Left lung (tissue), 4 donors: ENCODE measurements at regions not wholly inside any gene's neighbourhood (a gene's known extent, or its start where the extent isn't known, plus 50 kb on each side); places are given as distances from the start of the nearest gene placed in this dataset.

Experiments
- ATAC-seq: fragments of 200-7000 bp; cut with Tn5 transposase; one replicate; pipeline ENCODE4 v1.9.1; 2020; ENCODE audit warnings: moderate library complexity
- DNase-seq, 4 donors: peaks; one replicate each; pipeline ENCODE4 v3.0.0-alpha.2; 2013 to 2020
- H3K27ac ChIP-seq, 2 donors: fragments of 200-600 bp; sonication (generic) in 1 of 2; one replicate each; pipeline versions ENCODE4 v1.5.0 to v1.8.0; 2020 to 2021
- H3K27me3 ChIP-seq, 2 donors: fragments of 200-600 bp; sonication (generic) in 1 of 2; one replicate each; pipeline versions ENCODE4 v1.5.0 to v1.8.0; 2020 to 2021
- H3K36me3 ChIP-seq, 2 donors: fragments of 200-600 bp; sonication (generic) in 1 of 2; one replicate each; pipeline versions ENCODE4 v1.5.0 to v1.8.0; 2020 to 2021
- H3K4me1 ChIP-seq, 2 donors: fragments of 200-600 bp; one replicate each; pipeline ENCODE4 v1.8.0; 2021
- H3K4me3 ChIP-seq, 2 donors: fragments of 200-600 bp; sonication (generic) in 1 of 2; one replicate each; pipeline versions ENCODE4 v1.5.0 to v1.8.0; 2020 to 2021; ENCODE audit warnings: mild to moderate bottlenecking in 1 of 2
- H3K9me3 ChIP-seq, 2 donors: fragments of 200-600 bp; sonication (generic) in 1 of 2; one replicate each; pipeline versions ENCODE4 v1.5.0 to v1.8.0; 2020 to 2021
- CTCF ChIP-seq, 2 donors: fragments of 200-600 bp; sonication (generic) in 1 of 2; IDR thresholded peaks; one replicate each; pipeline versions ENCODE4 v1.5.0 to v1.8.0; 2021; ENCODE audit warnings: antibody characterized with exemption in 2 of 2
- intact Hi-C, 2 donors: fragments of 100-400 bp; cut with DNase I; formaldehyde crosslinking; loops; one replicate each; pipeline versions ENCODE4 v1.11.2 to v1.14.2; 2022
- donor health status: DM: no; HTN: yes; CAD: no.
- donor health status: DM: no; HTN: no; CAD: no.

- no peaks in the 10 kb centered on the region for H3K36me3 ChIP-seq
- no peak for TF ChIP-seq CTCF (IDR thresholded peaks at IDR 0.05)
- no peak for DNase-seq
- H3K4me1 ChIP-seq: no peaks in the 10 kb centered on the region
- H3K27ac ChIP-seq: no peak overlapping the region
- H3K9me3 ChIP-seq: no peaks in the 10 kb centered on the region
- no peak for ATAC-seq
- intact Hi-C loops: no loop called here
- no peaks in the 10 kb centered on the region for H3K27me3 ChIP-seq
- no peak overlapping the region for H3K4me3 ChIP-seq
These were observed 97.9 kb upstream of the UNC13C start for GRCh38 chr15:53880357-53880756.

- ATAC-seq: no peak
- Histone ChIP-seq H3K36me3 (no peaks in the 10 kb centered on the region), H3K27ac (no peak overlapping the region), H3K9me3 (peaks cover 0 to 2% of the 10 kb centered on the region in 2 donors), H3K4me3 (no peak overlapping the region), H3K27me3 (no peaks in the 10 kb centered on the region), H3K4me1 (no peaks in the 10 kb centered on the region)
- intact Hi-C loops: no loop called here
- TF ChIP-seq CTCF (IDR thresholded peaks at IDR 0.05): no peak
- DNase-seq: no peak
These were observed 102.5 kb upstream of the UNC13C start for GRCh38 chr15:53875711-53876110.

GRCh38 chr15:53875139-53875538 lies 103.1 kb upstream of the UNC13C start:
- Histone ChIP-seq H3K27me3 (no peaks in the 10 kb centered on the region), H3K9me3 (peaks cover 0 to 3% of the 10 kb centered on the region in 2 donors), H3K4me1 (no peaks in the 10 kb centered on the region), H3K36me3 (no peaks in the 10 kb centered on the region), H3K27ac (no peak overlapping the region), H3K4me3 (no peak overlapping the region)
- DNase-seq: peak in 1 of 4 donors; percentile 7
- no peak for TF ChIP-seq CTCF (IDR thresholded peaks at IDR 0.05)
- intact Hi-C loops: no loop called here
- no peak for ATAC-seq

- Histone ChIP-seq H3K9me3 (peaks cover 0 to 3% of the 10 kb centered on the region in 2 donors), H3K4me3 (no peak overlapping the region), H3K27ac (no peak overlapping the region), H3K4me1 (no peaks in the 10 kb centered on the region), H3K27me3 (no peaks in the 10 kb centered on the region), H3K36me3 (no peaks in the 10 kb centered on the region)
- DNase-seq (no peak), ATAC-seq (no peak)
- intact Hi-C loops: no loop called here
- no peak for TF ChIP-seq CTCF (IDR thresholded peaks at IDR 0.05)
These were observed 105.8 kb upstream of the UNC13C start for GRCh38 chr15:53872410-53872809.

- Histone ChIP-seq H3K9me3 (peaks cover 0 to 3% of the 10 kb centered on the region in 2 donors), H3K4me3 (no peak overlapping the region), H3K36me3 (no peaks in the 10 kb centered on the region), H3K27me3 (no peaks in the 10 kb centered on the region), H3K27ac (no peak overlapping the region), H3K4me1 (no peaks in the 10 kb centered on the region)
- DNase-seq (no peak), ATAC-seq (no peak)
- intact Hi-C loops: no loop called here
- no peak for TF ChIP-seq CTCF (IDR thresholded peaks at IDR 0.05)
These were observed 108.5 kb upstream of the UNC13C start for GRCh38 chr15:53869806-53870073.
